AG08396 (cell line): ENCODE measurements at regions not wholly inside any gene's neighbourhood (a gene's known extent, or its start where the extent isn't known, plus 50 kb on each side); places are given as distances from the start of the nearest gene placed in this dataset.
"Not testable (repeated sequence)": the region's sequence is repeated elsewhere in the genome, so short reads cannot be mapped to it uniquely, and the experiment has no call there.

Source experiments
- DNase-seq: peaks from one replicate; pipeline ENCODE4 v3.0.0; 2012; ENCODE audit warnings: low spot score, mixed read lengths

DNA sequence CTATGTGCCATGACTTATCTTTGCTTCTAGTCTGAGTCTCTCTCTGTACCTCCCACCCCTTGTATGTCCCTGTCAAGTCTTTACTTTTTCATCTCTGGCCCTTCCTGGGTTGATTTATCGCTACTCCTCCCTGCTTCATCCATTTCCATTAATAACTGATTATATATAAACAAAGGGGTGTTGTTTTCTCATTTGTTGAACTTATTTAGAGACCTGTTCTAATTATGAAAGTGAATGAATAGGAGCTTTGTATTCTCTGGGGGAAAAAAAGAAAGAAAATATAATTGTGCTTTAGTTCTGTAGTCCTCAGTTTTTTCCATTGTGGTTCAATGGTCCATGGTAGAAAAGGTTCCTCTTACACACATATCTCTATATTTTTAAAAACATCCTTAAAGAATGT lies 328.9 kb upstream of the PPP2R3A start:
- DNase-seq: no peak

DNA sequence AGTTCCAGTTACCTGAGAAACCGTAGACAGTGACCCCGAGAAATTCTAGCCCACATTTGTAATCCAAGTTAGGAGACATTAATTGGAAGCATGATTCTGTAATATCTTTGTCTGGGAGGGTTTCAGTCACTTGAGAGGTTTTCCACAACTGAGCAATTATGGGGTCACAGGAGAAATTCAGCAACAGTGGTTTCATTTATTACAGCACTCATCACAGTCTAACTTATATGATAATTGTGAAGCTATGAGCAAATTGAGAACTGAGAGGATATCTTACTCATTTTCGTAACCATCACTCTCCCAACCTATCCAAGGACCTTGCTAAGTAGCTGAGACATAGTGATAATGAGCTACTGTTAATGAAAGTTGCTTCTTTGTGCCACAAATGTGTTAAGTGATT lies 328.5 kb upstream of the PPP2R3A start:
- no peak for DNase-seq

DNA sequence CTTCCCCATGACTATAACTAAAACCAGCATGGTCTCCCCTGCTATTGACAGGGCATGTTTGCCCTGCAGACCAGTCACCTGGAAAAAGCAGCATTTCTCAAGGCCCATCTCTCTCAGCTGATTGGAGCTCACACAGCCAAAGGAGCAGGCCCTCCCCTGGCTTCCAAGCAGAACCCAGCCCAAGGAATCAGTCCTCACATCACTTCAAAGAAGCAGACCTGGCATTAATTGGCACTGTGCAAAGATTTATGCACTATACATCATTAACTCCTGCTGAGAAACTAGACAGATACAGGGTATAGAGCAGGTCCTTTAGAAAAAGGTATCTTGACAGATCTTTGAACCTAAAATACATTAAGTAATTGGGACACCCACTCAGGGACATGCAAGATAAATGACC lies 323.8 kb upstream of the PPP2R3A start:
- no peak for DNase-seq

DNA sequence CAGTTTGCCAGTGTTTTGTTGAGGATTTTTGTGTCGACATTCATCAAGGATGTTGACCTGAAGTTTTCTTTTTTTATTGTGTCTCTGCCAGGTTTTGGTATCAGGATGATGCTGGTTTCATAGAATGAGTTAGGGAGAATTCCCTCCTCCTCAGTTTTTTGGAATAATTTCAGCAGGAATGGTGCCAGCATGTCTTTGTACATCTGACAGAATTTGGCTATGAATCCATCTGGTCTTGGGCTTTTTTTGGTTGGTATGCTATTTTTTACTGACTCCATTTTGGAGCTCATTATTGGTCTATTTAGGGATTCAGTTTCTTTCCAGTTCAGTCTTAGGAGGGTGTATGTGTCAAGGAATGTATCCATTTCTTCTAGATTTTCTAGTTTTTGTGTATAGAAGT lies 320.0 kb upstream of the PPP2R3A start:
- DNase-seq: no peak

DNA sequence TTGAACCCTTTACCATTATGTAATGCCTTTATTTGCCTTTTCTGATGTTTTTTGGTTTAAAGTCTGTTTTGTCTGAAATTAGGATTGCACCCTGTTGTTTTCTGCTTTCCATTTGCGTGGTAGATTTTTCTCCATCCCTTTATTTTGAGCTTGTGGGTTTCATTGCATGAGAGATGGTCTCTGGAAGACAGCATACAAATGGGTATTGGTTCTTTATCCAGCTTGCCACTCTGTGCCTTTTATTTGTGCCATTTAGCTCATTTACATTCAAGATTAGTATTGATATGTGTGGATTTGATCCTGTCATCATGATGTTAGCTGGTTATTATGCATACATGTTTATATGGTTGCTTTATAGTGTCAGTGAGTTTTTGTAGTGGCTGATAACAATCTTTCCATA lies 318.7 kb upstream of the PPP2R3A start:
- no peak for DNase-seq

DNA sequence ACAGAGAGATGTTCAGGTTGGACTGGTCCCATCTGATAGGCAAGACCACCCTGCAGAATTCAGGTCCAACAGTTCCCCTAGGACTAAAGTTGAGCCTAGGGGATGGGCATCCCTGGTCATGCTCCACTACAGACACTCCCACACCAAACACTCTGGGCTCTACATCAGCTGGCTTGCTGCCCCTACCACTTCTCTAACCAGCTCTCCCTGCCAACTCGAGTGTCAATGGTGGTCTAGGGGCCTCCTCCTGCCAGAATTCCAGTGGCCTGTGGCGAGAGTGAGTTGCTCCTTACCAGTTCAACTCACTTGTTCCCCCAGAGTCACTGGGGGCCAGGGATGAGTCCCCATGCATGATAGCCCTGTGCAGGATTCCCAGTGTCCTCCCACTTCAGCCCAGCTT lies 316.2 kb upstream of the PPP2R3A start:
- DNase-seq: no peak

DNA sequence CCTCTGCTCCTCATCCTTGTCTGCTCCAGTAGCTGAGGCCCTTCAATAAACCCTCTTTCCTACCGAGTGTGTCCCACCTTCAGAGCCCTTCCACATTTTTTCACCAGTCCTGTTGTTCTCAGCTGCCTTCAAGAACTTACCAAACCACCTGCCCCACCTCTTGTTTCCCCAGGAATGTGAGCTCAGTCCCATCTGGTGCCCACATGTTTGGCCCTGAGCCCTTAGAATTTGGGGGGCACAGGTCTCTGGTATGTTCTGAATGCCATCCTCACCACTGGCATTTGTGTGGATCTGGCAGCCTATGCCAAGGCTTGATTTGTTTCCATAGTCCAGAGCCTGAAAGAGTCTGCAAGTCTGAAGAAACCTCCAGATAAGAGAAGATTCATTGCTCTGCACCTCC lies 315.2 kb upstream of the PPP2R3A start:
- DNase-seq: no peak

DNA sequence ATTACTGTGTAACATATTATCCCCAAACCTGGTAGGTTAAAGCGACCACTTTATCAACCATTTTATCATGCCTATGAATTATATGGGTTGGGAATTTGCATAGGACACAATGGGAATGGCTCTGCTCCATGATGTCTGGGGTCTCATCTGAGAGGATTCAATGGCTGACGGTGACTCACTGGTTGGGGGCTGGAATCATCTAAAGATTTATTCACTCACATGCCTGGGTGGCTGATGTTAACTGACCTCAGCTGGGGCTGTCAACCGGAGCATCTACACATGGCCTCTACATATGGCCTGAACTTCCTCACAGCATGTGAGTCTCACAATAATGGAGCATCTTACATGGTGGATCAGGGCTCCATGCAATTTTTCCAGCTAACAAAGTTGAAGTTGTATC lies 313.1 kb upstream of the PPP2R3A start:
- no peak for DNase-seq

DNA sequence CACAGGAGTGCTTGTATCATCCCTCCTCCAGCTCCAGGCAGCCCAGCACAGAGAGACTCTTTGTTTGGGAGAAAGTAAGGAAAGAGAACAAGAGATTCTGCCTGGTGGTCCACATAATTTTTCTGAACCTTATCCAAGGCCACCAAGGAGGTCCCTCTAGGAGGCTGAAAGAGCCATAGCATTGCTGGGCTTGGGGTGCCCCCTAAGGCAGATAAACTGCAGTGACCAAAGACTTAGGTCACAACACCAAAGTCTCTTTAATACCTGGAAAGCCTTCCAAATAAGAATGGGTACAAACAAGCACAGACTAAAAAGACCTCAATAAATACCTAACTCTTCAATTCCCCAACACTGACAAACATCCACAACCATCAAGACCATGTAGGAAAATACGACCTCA lies 310.2 kb upstream of the PPP2R3A start:
- DNase-seq: no peak

DNA sequence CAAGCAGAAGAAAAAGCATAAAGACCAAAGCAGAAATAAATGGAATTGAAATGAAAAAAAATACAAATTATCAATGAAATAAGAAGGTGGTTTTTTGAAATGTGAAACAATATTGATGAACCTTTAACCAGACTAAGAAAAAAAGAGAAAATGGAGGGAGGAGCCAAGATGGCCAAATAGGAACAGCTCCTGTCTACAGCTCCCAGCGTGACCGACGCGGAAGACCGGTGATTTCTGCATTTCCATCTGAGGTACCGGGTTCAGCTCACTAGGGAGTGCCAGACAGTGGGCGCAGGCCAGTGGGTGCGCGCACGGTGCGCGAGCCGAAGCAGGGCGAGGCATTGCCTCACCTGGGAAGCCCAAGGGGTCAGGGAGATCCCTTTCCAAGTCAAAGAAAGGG lies 307.1 kb upstream of the PPP2R3A start:
- not testable (repeated sequence) for DNase-seq

DNA sequence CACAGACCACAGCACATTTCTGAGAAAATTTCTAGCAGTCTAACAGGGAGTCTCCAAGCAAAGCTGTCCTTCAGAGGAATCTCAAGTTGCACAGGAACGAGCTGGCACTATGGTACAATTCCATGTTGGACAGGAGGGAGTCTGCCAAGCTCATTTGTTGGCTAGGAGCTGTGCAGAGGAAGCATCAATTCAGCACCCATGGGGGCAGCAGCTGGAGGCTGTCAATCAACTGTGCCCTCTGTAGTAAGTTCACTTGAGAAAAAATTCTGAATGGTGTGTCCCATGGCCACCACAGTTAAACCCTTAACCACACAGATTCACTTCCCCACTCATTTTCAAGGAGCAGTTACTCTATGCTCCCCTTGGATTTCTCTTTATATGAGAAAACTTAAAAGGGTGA lies 298.5 kb upstream of the PPP2R3A start:
- DNase-seq: no peak

DNA sequence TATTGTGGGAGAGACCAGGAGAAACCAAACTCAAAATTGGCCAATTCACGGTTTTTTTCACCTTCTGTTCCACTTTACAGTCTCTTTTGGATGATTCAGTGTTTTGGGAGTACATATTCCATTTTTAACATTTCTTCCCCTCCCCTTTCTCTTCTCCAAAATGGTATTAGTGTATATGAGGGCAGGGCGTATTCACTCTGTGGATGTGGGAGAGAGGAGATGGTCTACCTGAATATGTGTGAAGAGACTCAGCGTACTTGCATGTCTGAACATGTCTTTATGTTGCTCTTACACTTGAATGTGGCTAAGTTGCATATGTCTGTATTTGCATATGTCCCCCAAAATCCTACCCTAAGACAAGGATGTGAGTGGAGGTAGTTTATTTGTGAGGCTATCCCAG lies 291.0 kb upstream of the PPP2R3A start:
- DNase-seq: no peak

DNA sequence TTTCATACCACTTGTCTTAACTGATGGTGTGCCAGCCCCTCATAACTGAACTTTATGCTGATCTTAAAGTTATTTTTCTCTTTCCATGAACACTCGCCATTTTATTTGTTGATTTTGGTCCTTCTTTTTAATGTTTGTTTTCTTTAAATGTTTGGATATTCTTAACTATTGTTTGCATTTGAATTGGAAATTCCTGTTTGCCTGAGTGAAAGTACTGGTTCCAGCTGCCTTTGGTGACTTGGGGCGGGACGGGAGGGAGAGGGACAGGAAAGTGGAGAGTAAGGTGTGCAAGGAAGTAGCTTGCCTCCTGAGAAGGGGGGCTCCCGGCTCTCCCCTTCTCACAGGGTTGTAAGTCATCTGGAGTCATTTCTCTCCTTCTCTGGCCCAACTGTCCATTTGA lies 287.1 kb upstream of the PPP2R3A start:
- DNase-seq: no peak

DNA sequence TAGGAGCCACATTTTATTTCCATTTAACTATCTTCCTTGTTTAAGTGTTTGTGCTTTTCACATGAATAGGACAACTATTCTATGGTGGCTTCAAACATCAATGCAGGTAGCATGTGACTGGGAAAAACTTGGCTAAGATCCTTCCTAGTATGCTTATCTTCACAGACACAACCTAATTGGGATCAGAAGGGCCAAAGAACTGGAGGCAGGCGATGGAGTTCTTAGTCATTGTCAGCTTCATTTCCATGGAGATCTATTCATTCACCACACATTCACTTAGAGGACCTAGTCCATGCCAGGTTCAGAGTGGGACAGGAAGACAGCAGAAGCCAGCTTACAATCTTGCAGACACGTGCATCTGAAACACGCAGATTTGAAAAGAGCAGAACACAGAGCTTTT lies 277.5 kb upstream of the PPP2R3A start:
- DNase-seq: no peak

DNA sequence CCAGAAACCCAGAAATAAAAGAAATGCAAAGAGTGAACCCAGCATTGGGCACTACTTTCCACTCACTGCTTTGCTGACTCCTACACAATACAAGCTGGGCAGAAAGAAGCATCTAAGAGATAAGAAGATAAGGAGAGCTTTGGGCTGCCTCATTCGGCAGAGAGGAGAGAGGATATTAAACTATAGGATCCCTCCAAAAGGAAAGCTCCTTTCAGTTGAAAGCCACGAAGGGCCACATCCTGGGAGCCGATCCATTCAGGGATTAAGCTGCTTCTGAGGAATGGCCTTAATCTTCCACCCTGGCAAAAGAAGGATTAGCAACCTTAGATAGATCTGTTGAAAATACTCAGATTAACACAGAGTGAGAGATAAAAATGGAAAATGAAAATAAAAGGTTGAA lies 274.9 kb upstream of the PPP2R3A start:
- DNase-seq: no peak

DNA sequence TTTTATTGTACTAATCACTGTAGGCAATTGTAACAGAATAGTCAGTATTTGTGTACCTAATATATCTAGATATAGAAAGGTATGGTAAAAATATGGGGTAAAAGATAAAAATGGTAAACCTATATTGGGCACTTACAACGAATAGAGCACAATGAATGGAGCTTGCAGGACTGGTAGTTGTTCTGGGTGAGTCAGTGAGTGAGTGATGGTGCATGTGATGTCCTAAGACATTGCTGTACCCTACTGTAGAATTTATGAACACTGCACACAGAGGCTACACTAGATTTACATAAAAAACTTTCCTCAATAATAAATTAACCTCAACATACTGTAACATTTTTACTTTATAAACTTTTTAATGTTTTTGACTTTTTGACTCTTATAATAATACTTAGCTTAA lies 274.3 kb upstream of the PPP2R3A start:
- DNase-seq: no peak

DNA sequence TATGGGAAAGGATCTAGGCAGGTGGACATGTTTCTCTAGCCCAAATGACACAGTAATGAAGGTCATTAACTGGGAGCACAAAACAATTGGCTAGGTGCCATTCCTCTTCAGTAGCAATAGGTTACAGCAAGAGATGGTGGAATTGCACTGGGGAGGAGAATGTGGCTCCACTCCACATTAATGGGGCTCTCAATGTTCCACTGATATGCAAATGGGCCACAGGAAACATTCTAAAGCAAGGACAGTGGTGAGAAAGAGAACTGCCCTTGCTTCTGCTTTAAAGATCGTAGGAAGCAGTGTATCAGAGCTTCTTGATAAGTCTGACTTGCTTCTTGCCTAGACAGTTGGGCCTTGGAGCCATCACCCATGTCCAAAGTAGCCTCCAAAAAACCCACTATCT lies 271.4 kb upstream of the PPP2R3A start:
- DNase-seq: no peak

DNA sequence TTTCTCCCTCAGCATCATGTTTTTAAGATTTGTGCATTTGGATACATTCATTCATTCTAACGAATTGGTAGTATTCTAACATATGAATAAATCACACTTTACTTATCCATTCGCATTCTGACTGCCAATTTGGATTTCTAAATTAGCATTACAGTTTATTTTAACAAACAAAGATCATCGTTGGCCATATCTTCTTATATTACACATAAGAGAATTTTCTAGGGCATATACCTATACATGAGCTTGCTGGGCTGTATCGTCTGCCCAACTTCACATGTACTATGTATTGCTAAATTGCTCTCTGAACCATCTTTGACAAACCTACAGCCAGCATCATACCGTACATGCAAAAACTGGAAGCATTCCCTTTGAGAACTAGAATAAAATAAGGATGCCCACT lies 265.8 kb upstream of the PPP2R3A start:
- no peak for DNase-seq

DNA sequence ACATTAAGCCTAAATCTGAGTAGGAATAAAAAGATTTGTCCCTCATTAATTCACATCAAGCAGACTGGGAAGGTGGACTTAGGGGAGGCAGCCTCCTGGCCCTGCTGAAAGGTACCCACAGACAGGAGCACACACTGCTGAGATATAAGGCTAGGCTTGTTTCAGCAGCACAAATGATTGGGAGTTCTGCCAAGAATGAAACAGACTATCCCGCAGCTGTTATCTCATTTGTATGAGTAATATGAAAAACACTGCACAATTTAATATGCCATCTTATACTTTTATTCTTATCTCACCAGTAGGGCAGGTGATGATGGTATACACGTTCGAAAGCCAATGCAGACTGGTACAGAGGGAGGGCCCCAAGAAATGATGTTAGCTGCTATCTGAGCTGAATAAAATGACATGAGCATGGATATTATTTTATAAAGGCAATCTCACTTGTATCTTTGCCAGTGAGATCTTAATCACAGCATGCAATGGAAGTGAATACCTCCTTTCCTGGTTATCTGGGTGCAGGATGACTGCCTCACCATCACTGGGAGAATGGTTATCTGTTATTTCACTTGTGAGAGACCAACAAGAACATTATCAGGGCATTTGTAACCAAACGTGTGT lies 258.7 kb upstream of the PPP2R3A start:
- DNase-seq: no peak

DNA sequence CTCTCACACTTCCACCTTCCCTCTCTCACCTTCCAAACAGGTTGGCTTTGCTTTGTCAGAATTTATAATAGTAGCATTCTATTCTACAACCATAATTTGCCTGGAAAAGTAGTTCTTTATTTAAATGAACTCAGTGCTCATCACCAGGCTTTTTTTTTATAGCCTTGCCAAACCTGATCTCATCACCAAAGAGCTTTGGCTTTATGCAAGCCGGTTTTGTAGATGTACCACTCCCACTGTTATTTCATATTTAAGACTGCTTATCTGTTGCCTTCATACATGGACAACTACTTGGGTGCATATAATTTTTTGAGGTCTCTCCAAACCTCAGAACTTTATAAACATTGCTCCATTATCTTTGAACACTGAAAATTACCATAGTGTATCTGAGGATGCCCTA lies 246.1 kb upstream of the PPP2R3A start:
- no peak for DNase-seq

DNA sequence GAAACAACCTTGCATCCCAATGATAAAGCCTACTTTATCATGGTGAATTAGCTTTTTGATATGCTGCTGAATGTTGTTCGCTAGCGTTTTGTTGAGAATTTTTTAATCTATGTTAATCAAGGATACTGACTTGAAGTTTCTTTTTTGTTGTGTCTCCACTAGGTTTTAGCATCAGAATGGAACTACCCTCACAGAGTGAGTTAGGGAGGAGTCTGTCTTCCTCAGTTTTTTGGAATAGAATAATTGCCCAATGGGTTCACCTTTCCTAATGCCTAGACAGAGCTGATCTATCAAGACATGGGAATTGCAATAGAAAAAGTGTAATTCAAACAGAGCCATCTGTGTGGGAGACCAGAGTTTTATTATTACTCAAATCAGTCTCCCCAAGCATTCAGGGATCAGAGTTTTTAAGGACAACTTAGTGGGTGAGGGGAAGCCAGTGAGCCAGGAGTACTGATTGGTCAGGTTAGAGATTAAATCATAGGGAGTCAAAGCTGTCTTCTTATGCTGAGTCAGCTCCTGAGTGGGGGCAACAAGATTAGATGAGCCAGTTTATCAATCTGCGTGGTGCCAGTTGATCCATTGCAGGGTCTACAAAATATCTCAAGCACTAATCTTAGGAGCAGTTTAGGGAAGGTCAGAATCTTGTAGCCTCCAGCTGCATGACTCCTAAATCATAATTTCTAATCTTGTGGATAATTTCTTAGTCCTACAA lies 237.4 kb upstream of the PPP2R3A start:
- DNase-seq: no peak

DNA sequence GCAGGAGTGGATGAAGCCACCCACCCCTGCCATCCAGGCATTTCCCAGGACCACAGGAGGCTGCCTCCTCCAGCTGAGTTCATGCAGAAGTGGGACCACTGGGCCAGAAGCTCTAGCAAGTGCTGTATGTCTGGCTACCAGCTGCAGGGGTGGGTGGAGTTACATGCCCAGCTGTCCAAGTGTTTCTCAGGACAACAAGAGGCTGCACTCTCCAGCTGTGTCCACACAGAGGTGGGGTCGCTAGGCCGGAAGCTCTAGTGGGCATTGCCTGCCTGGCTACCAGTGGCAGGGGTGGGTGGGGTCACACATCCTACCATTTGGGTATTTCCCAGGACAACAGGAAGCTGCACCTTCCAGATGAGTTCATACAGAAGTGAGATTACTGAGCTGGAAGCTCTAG lies 234.0 kb upstream of the PPP2R3A start:
- DNase-seq: no peak

DNA sequence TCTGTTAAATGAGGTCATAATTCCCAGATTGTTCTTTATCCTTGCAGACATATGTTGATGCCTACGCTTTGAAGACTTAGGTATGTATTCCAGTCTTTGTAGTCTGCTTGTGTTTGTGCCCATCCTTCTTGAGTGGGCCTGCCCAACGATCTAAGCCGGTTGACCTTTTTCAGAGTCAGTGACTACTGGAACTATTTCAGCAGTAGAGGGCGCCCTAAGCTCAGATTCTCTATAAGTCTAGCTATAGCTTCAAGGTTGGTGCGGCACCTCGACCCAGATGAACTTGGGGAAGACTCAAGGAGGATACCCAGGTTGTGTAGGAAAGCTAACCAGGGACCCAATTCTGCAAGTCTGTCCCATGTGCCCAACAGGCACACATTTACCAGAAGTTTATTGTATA lies 228.8 kb upstream of the PPP2R3A start:
- no peak for DNase-seq

DNA sequence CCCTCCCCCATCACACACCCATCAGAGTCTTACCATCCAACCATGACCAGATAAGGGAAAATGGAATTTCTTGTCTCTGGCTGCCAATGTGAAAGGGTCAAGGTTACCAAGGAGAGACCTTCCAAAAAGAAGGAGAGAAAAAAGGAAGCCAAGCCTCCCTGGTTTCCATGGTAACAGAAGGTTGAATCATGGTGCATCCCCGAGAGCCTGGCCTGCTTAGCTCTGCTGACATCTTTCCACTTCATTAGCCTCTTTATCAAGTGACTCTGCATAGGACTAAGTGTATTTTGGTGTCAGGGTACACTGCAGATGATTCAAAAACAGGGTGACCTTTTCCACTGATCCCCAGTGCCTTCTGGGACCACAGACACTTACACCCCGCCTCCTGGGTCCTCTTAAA lies 225.7 kb upstream of the PPP2R3A start:
- DNase-seq: no peak
